Stomach (tissue), 4 donors: ENCODE measurements at regions not wholly inside any gene's neighbourhood (a gene's known extent, or its start where the extent isn't known, plus 50 kb on each side); places are given as distances from the start of the nearest gene placed in this dataset.

Experiments used
- CTCF ChIP-seq, 7 experiments: fragments of 450-650 bp in 4 of 7; fragments of 200-600 bp in 3 of 7; sonication (generic) in 3 of 7; IDR thresholded peaks; one replicate each; pipeline ENCODE4 v1.5.1; 2016 to 2019; ENCODE audit warnings: antibody characterized with exemption in 7 of 7, control low read depth in 2 of 7, mild to moderate bottlenecking in 1 of 7
- POLR2AphosphoS5 ChIP-seq, 3 donors: sonication (generic); formaldehyde crosslinking; IDR thresholded peaks; one replicate each; pipeline ENCODE4 v1.6.1; 2016; ENCODE audit warnings: antibody characterized with exemption in 3 of 3

GRCh38 chr12:60393093-60393492 is 797.3 kb downstream of the SLC16A7 start:
- no peak for TF ChIP-seq CTCF (IDR thresholded peaks at IDR 0.05)
- no peak for TF ChIP-seq POLR2AphosphoS5 (IDR thresholded peaks at IDR 0.05)
